Globus pallidus (tissue), 1 donor: ENCODE measurements at regions not wholly inside any gene's neighbourhood (a gene's known extent, or its start where the extent isn't known, plus 50 kb on each side); places are given as distances from the start of the nearest gene placed in this dataset.

Source experiments
- DNase-seq: peaks from one replicate; pipeline ENCODE4 v3.0.0-alpha.2; 2015; ENCODE audit warnings: low spot score

DNA sequence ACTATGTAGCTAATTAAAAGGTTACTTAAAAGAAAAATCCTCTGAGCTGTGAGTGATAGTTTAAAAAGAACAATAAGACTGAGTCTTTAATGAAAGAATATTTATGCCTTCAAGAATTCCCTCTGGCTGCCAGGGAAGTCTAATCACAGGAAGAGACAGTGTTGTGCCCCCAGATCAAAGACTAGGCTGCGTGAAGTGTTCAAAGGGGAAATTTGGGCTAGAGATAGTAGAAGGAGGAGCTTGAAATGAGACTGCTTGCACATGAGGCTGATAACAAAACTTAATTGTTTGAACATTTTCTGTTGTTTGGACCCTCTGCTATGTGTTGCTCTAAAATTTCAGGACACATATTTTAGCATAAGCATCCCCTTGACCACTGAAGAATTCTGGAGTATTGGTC, 99.7 kb upstream of the MTNR1B start:
- no peak for DNase-seq

DNA sequence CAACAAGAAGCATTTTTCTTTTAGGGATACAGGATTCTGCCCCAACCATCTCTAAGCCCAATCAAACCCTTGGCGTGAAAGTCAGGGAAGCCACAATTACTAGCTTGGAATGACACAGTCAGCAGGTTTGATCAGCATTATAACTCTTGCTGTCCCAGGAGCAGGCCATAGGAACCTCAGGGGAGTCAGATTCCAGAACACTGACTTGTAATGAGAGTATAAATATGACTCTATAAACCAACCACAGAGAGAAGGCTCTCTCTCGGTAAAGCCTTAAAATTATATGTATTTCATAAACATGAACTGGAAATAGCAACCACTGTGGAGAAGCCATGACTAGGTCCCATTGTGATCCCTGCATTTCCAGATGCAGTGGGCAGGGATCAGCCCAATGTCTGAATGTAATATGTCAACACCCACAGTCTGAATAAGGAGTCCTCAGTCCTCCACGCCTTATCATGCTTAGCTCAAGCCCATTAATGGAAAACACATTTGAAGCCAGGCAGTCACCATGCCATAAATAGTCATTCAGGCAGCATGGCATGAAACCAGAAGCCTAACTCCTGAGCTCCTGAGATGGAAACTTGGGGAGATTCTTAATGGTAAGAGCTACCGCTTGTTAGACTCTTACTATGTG, 99.1 kb upstream of the MTNR1B start:
- no peak for DNase-seq

GRCh38 chr11:92873551-92873950, 95.9 kb upstream of the MTNR1B start:
- no peak for DNase-seq

DNA sequence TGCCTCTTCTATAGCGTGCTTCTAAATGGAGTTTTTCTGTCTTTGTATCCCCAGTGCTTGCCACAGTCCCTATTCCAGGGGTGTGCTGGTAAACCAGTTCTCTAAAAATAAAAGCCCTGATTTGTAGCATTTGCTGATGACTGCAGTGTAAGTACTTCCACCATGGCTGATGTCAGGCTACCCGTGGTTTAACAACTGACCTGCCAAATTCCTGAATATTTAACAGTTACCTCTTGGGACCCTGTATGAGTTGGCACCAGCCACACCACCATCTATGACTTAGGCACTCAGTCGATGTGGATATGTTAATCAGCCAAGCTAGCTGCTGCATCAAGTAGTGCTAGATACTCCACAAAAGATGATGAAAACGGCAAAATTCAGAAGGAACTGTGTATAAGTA, 94.0 kb upstream of the MTNR1B start:
- no peak for DNase-seq

DNA sequence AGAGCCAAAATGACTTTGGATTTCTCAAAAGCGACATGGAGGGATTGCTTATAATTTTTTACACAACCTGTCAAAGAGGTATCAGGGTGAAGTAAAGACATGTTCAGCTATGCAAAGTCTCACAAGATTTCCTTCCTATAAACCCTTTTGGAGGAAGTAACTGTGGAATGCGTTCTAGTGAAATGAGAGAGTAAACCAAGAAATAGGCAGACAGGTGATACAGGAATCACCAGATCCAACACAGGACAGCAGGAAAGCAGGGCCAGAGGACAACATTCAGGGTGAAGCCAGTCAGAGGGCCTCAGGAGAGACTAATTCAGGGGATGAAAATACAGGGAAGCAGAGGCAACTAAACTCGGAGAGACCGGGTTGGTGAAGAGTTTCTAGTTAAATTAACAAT, 90.4 kb upstream of the MTNR1B start:
- DNase-seq: no peak

- DNase-seq: no peak
Observed at GRCh38 chr11:92880381-92880780, 89.1 kb upstream of the MTNR1B start.

- no peak for DNase-seq
Observed at GRCh38 chr11:92881940-92882450, 87.5 kb upstream of the MTNR1B start.

- DNase-seq: no peak
Observed at GRCh38 chr11:92882828-92883611, 86.4 kb upstream of the MTNR1B start.

DNA sequence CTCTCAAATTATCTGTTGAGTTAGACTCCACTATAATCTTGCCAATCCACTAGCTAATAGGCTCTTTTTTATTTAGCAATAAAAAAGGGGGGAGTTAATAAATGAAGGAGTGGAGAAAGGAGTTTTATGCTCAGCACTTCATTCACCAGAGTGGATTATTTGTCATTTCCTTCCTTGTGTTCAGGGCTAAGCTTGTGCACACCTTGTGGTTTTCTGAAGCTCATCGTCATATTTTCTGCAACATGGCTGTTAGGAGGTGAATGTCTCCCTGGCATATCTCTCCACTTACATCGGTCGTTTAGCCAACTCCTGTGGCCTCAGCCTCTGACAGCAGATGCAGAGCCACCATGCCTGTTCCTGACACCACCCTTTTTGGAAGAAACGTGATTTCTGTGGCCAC, 83.9 kb upstream of the MTNR1B start:
- no peak for DNase-seq

- DNase-seq: peak; percentile 53
Observed at GRCh38 chr11:92886243-92886905, 83.1 kb upstream of the MTNR1B start.

- DNase-seq: no peak
Observed at GRCh38 chr11:92888696-92889095, 80.8 kb upstream of the MTNR1B start.

- DNase-seq: no peak
Observed at GRCh38 chr11:92890846-92891245, 78.6 kb upstream of the MTNR1B start.

- DNase-seq: no peak
Observed at GRCh38 chr11:92892802-92893684, 76.4 kb upstream of the MTNR1B start.

GRCh38 chr11:92894197-92894596, 75.3 kb upstream of the MTNR1B start:
- no peak for DNase-seq

DNA sequence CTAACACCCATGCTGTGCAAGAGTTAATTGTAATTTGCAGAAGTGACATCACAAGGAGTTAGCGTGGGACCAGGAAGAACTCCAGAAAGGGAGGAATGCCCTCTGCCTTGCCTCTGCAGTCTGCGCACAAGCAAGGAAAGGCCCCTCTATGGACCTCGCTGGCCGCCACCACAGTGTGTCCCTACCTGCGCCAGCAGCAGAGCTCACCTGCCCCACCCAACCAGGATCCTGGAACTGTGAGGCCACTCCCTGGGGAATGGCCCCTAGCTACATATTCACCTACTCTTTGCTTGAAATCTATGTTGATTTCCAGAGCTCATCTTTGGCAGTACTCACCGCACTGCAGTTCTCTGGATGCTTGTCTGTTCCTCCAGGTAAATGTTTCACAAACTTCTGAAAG, 72.0 kb upstream of the MTNR1B start:
- DNase-seq: no peak

DNA sequence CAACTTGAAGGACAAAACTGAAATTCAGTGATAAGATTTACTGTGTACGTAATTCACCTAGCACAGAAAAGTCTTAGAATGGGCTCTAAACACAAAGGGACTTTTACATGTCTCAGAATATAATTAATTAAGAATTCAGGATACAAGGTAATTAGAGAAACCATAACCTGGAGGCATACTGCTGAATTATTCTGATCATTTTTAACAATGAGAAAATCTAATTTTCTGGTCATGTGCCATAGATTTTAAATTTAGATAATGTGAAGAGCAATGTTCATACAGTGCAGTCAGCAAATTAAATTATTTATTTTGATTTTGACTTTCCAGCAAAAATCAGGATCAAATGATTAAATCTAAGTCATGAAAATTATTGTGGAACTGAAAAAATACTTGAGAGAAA, 67.0 kb upstream of the MTNR1B start:
- no peak for DNase-seq

DNA sequence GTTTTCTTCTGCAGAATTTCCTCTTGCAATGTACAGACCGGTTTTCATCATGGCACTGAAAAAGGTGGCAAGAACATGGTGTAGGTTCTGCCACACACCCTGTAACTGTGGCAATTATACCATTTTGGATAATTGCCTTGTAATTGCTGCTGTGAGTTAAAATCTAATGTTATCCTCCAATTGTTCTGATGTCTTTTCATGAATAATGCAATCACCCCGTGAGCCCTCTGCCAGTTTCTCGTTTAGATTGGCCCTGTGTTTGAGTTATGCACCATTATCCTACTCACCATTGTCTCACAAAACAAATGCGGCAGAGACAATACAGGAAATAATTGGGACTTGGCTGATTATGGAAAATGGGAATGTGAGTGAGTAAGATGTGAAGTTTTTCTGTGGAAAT, 61.8 kb upstream of the MTNR1B start:
- no peak for DNase-seq

DNA sequence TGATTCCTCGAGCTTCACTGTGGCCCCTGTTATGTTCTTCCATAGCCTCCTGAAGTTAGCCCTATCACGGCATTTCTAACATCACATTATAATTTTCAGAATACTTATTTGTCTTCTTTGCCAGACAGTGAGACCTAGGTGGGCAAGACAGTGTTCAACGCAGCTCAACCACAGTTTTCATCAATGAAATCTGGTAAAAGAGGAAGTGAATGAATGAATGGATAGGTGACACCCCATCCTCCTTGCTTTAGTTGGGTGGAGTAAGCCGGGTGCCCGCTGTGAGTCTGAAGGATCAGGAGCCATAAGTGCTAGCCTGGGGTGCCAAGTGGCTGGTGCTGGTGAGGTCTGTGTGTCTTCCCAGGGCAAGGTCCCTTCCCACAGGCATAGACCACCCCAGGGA, 60.2 kb upstream of the MTNR1B start:
- no peak for DNase-seq

DNA sequence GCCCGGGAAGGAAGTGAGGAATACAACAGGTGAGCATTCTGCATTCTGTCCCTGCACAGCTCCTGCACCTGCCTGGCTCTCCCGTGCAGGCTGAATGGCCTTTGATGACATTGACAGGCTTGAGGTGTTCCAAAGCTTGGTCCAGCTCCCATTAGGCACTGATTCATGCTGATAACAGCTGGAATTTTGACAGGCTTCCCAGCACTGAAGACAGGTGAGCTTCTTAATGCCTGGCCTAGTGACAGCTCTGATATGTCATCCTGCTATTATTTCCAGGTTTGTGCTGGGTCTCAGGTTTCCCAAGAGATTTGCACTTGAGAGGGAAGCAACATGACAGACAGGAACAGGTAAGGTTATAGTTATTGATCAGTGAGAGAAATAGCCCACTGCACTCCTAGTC, 58.0 kb upstream of the MTNR1B start:
- no peak for DNase-seq

DNA sequence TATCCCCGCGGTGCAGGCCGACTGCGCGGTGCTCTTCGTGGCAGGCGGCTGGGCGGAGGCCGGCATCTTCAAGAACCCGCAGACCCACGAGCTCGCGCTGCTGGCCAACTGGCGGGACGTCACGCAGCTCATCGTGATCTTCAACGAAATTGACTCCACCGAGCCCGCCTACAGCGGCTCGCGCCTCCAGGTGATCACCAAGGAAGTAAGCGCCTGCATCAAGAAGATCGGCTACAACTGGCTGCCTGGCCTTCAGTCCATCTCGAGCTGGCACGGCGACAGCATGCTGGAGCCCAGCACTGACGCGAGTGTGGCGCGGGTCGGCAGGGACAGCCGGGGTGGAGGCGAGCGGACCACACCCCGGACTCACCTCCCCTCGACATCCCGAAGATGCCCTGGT, 53.9 kb upstream of the MTNR1B start:
- DNase-seq: no peak

- DNase-seq: no peak
Observed at GRCh38 chr11:92916299-92916698, 53.2 kb upstream of the MTNR1B start.

DNA sequence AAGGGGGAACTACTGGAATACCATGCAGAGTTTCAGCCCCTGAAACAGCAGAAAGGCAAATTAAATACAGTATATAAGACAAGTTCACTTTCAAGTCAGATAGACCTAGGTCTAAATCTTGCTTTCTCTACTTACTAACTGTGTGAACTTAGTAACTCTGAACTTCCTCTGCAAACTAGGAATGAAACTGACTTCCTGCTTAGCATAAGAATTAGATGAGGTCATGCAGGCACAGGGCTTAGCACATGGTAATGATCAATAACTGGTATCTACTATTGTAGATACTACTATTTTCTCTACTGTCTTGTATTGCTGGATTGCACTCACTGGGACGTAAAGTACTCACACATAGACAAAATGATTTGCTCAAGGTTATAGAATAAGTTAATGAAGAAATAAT, 51.5 kb upstream of the MTNR1B start:
- no peak for DNase-seq
